Liver (tissue), 8 donors: ENCODE measurements at regions not wholly inside any gene's neighbourhood (a gene's known extent, or its start where the extent isn't known, plus 50 kb on each side); places are given as distances from the start of the nearest gene placed in this dataset.

Experiments
- DNase-seq: peaks from one replicate; pipeline ENCODE4 v3.0.0-alpha.2; 2017; ENCODE audit warnings: low spot score
- H3K27ac ChIP-seq, 2 donors: one replicate each; pipeline ENCODE4 v1.7.0; 2013; ENCODE audit warnings: inconsistent platforms in 2 of 2, low read length in 2 of 2, control low read depth in 1 of 2, low read depth in 1 of 2, mild to moderate bottlenecking in 1 of 2
- H3K27me3 ChIP-seq, 4 donors: one replicate each; pipeline versions ENCODE4 v1.6.1 to v1.7.0; 2013; ENCODE audit warnings: low read length in 3 of 4, inconsistent platforms in 1 of 4, mild to moderate bottlenecking in 1 of 4, moderate library complexity in 1 of 4; ENCODE audit not compliant: control insufficient read depth in 4 of 4, insufficient read depth in 4 of 4
- H3K36me3 ChIP-seq, 4 donors: one replicate each; pipeline versions ENCODE4 v1.6.1 to v1.7.0; 2013; ENCODE audit warnings: low read length in 3 of 4, mild to moderate bottlenecking in 3 of 4, low read depth in 1 of 4, moderate library complexity in 1 of 4; ENCODE audit not compliant: control insufficient read depth in 4 of 4, insufficient read depth in 3 of 4
- H3K4me1 ChIP-seq, 4 donors: one replicate each; pipeline versions ENCODE4 v1.6.1 to v1.7.0; 2013; ENCODE audit warnings: low read length in 3 of 4, mild to moderate bottlenecking in 3 of 4, moderate library complexity in 1 of 4; ENCODE audit not compliant: control insufficient read depth in 4 of 4, insufficient read depth in 4 of 4
- H3K4me3 ChIP-seq, 3 donors: one replicate each; pipeline versions ENCODE4 v1.6.1 to v1.7.0; 2013; ENCODE audit warnings: low read length in 3 of 3, control low read depth in 1 of 3, low read depth in 1 of 3, mild to moderate bottlenecking in 1 of 3
- H3K9ac ChIP-seq, 2 donors: one replicate each; pipeline ENCODE4 v1.7.0; 2013; ENCODE audit warnings: low read length in 2 of 2, mild to moderate bottlenecking in 2 of 2, moderate library complexity in 2 of 2, control low read depth in 1 of 2, low read depth in 1 of 2
- H3K9me3 ChIP-seq, 4 donors: one replicate each; pipeline versions ENCODE4 v1.6.1 to v1.7.0; 2013; ENCODE audit warnings: low read length in 3 of 4; ENCODE audit not compliant: control insufficient read depth in 4 of 4
- FOXA1 ChIP-seq: IDR thresholded peaks from 2 replicates; pipeline ENCODE4 v1.6.1; 2016; ENCODE audit warnings: antibody characterized with exemption
- FOXA2 ChIP-seq: IDR thresholded peaks from 2 replicates; pipeline ENCODE4 v1.6.1; 2016; ENCODE audit warnings: antibody characterized with exemption
- GABPA ChIP-seq, 2 donors: IDR thresholded peaks in 1 of 2; conservative IDR thresholded peaks in 1 of 2; 2 replicates each; pipeline ENCODE4 v1.6.1; 2016; ENCODE audit warnings: antibody characterized with exemption in 2 of 2, mild to moderate bottlenecking in 1 of 2, moderate library complexity in 1 of 2
- HNF4A ChIP-seq, 2 donors: conservative IDR thresholded peaks; 2 replicates each; pipeline ENCODE4 v1.6.1; 2016; ENCODE audit warnings: antibody characterized with exemption in 2 of 2, mild to moderate bottlenecking in 2 of 2
- HNF4G ChIP-seq: IDR thresholded peaks from 2 replicates; pipeline ENCODE4 v1.6.1; 2016; ENCODE audit warnings: antibody characterized with exemption
- MAX ChIP-seq: IDR thresholded peaks from 2 replicates; pipeline ENCODE4 v1.6.1; 2016; ENCODE audit warnings: antibody characterized with exemption
- NR2F2 ChIP-seq: IDR thresholded peaks from 2 replicates; pipeline ENCODE4 v1.6.1; 2016; ENCODE audit warnings: antibody characterized with exemption
- RAD21 ChIP-seq, 2 donors: IDR thresholded peaks; 2 replicates each; pipeline ENCODE4 v1.6.1; 2016; ENCODE audit warnings: antibody characterized with exemption in 2 of 2, mild to moderate bottlenecking in 2 of 2
- RXRA ChIP-seq, 2 donors: IDR thresholded peaks; 2 replicates each; pipeline ENCODE4 v1.6.1; 2017 to 2018; ENCODE audit warnings: antibody characterized with exemption in 2 of 2, mild to moderate bottlenecking in 1 of 2
- TAF1 ChIP-seq: conservative IDR thresholded peaks from 2 replicates; pipeline ENCODE4 v1.6.1; 2016; ENCODE audit warnings: antibody characterized with exemption, mild to moderate bottlenecking
- YY1 ChIP-seq: IDR thresholded peaks from 2 replicates; pipeline ENCODE4 v1.6.1; 2016; ENCODE audit warnings: antibody characterized with exemption, mild to moderate bottlenecking
- ZBTB33 ChIP-seq: IDR thresholded peaks from 2 replicates; pipeline ENCODE4 v1.6.1; 2016; ENCODE audit warnings: antibody characterized with exemption
- WGBS: extraction: QIAGEN DNeasy Blood & Tissue Kit; methylation state at CpG from one replicate; pipeline ENCODE4 v1.1.7; 2013; 5-methylcytosine and 5-hydroxymethylcytosine counted together
- TF ChIP-seq, protein P1 (sequence below): fragments of 150-350 bp; IDR thresholded peaks from 2 replicates; pipeline ENCODE4 v1.5.1; 2017; ENCODE audit warnings: improper control_type of control experiment, low read depth, low read length; ENCODE audit not compliant: missing input control
- TF ChIP-seq, protein P2 (sequence below): IDR thresholded peaks from 2 replicates; pipeline ENCODE4 v1.6.1; 2016; ENCODE audit warnings: antibody characterized with exemption, mild to moderate bottlenecking
- TF ChIP-seq, protein P3 (sequence below): IDR thresholded peaks from 2 replicates; pipeline ENCODE4 v1.6.1; 2016; ENCODE audit warnings: antibody characterized with exemption
- donor health status: healthy.
- donor health status: healthy.
- donor health status: healthy.
- donor health status: healthy.
- donor health status: healthy.

GRCh38 chr10:94103192-94103591 is 109.5 kb downstream of the PLCE1 start:
- 84% methylated on average over 2 of the region's 2 CpGs for WGBS
- Histone ChIP-seq H3K4me1 (no peaks in the 10 kb centered on the region), H3K4me3 (no peak overlapping the region), H3K9me3 (no peaks in the 10 kb centered on the region), H3K36me3 (no peaks in the 10 kb centered on the region), H3K27ac (no peak overlapping the region), H3K9ac (no peak overlapping the region), H3K27me3 (no peaks in the 10 kb centered on the region)
- no peak for DNase-seq
- no peak for TF ChIP-seq MAX

DNA sequence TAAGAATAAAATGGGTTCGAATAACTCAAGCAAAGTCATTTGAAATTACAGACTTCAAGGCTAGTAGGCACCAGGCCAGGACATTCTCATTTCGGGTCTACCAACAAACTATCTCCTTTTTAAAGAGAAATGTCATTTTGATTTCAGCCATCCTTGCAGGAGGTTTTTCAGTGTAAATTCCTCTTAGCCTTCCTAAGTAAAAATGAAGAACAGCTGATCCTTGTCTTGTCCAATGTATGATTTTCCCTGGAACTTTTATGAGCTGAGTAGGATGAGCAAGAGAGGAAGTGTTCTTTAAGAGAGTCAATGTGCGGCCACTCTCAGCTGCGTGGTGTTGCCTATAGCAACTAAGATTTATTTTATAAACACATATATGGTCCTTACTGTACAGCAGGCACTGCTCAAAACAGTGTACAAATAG is 110.1 kb downstream of the PLCE1 start:
- DNase-seq: no peak
- Histone ChIP-seq H3K9ac (no peak overlapping the region), H3K4me1 (no peaks in the 10 kb centered on the region), H3K27me3 (no peaks in the 10 kb centered on the region), H3K9me3 (no peaks in the 10 kb centered on the region), H3K27ac (no peak overlapping the region), H3K36me3 (no peaks in the 10 kb centered on the region), H3K4me3 (no peak overlapping the region)
- TF ChIP-seq HNF4G: no peak
- TF ChIP-seq ZBTB33: no peak
- WGBS: 71% methylated on average over 4 of the region's 4 CpGs

DNA sequence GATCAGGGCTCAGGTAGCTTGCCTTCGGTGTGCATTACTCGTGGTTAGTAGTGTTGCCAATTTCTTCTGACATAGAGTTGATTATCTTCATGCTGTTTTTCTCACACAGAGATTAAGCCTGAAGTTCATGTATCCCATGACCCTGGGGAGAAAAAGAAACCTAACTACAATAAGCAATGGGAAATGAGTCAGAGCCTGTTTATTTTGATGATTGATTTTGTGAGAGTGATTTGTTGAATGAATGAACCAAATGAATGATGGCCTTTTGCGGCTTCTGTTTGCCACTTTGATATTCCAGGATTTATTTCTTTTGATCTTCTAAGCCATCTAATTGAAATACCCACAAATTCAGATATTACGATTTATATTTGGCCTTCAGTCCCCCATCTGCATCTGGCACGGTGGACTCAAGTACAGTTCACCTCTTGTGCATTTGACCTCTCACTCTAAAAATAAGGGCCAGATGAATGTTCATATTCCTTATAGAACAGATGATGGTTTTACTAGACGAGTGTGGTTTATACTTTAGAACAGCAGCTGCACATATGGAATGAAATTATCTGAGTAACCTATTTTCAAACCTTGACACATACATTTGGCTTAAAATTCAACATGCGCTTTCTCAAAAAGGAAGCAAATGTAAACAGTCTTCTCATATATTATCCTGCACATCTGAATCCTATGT is 110.7 kb downstream of the PLCE1 start:
- no peaks in the 10 kb centered on the region for H3K27me3 ChIP-seq
- H3K9me3 ChIP-seq: no peaks in the 10 kb centered on the region
- no peaks in the 10 kb centered on the region for H3K4me1 ChIP-seq
- H3K9ac ChIP-seq: no peak overlapping the region
- H3K27ac ChIP-seq: no peak overlapping the region
- TF ChIP-seq, protein P1, sequence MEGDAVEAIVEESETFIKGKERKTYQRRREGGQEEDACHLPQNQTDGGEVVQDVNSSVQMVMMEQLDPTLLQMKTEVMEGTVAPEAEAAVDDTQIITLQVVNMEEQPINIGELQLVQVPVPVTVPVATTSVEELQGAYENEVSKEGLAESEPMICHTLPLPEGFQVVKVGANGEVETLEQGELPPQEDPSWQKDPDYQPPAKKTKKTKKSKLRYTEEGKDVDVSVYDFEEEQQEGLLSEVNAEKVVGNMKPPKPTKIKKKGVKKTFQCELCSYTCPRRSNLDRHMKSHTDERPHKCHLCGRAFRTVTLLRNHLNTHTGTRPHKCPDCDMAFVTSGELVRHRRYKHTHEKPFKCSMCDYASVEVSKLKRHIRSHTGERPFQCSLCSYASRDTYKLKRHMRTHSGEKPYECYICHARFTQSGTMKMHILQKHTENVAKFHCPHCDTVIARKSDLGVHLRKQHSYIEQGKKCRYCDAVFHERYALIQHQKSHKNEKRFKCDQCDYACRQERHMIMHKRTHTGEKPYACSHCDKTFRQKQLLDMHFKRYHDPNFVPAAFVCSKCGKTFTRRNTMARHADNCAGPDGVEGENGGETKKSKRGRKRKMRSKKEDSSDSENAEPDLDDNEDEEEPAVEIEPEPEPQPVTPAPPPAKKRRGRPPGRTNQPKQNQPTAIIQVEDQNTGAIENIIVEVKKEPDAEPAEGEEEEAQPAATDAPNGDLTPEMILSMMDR: no peak
- TF ChIP-seq ZBTB33 (no peak), NR2F2 (no peak), GABPA (IDR thresholded peaks at IDR 0.05 in 1 of 2, conservative IDR thresholded peaks at IDR 0.05 in 1 of 2) (no peak), TAF1 (no peak), YY1 (no peak), FOXA1 (no peak), FOXA2 (no peak), HNF4A (conservative IDR thresholded peaks at IDR 0.05) (no peak), MAX (no peak), HNF4G (no peak), RXRA (IDR thresholded peaks at IDR 0.05) (no peak), RAD21 (IDR thresholded peaks at IDR 0.05) (no peak)
- TF ChIP-seq, protein P2, sequence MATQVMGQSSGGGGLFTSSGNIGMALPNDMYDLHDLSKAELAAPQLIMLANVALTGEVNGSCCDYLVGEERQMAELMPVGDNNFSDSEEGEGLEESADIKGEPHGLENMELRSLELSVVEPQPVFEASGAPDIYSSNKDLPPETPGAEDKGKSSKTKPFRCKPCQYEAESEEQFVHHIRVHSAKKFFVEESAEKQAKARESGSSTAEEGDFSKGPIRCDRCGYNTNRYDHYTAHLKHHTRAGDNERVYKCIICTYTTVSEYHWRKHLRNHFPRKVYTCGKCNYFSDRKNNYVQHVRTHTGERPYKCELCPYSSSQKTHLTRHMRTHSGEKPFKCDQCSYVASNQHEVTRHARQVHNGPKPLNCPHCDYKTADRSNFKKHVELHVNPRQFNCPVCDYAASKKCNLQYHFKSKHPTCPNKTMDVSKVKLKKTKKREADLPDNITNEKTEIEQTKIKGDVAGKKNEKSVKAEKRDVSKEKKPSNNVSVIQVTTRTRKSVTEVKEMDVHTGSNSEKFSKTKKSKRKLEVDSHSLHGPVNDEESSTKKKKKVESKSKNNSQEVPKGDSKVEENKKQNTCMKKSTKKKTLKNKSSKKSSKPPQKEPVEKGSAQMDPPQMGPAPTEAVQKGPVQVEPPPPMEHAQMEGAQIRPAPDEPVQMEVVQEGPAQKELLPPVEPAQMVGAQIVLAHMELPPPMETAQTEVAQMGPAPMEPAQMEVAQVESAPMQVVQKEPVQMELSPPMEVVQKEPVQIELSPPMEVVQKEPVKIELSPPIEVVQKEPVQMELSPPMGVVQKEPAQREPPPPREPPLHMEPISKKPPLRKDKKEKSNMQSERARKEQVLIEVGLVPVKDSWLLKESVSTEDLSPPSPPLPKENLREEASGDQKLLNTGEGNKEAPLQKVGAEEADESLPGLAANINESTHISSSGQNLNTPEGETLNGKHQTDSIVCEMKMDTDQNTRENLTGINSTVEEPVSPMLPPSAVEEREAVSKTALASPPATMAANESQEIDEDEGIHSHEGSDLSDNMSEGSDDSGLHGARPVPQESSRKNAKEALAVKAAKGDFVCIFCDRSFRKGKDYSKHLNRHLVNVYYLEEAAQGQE: no peak
- TF ChIP-seq, protein P3, sequence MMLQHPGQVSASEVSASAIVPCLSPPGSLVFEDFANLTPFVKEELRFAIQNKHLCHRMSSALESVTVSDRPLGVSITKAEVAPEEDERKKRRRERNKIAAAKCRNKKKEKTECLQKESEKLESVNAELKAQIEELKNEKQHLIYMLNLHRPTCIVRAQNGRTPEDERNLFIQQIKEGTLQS: no peak
- H3K36me3 ChIP-seq: no peaks in the 10 kb centered on the region
- no peak overlapping the region for H3K4me3 ChIP-seq
- WGBS: 75% methylated on average over 7 of the region's 7 CpGs
- no peak for DNase-seq
